ENCODE measurements at regions not wholly inside any gene's neighbourhood (a gene's known extent, or its start where the extent isn't known, plus 50 kb on each side); places are given as distances from the start of the nearest gene placed in this dataset.

GRCh38 chr3:18494251-18494650 is 69.1 kb upstream of the SATB1 start:
- DNase-seq (ENCODE audit: low read depth in 1 of 2, low spot score in 1 of 2): no peak

- no peak for DNase-seq (ENCODE audit: low read depth in 1 of 2, low spot score in 1 of 2)
Measured at GRCh38 chr3:18489939-18490338, 64.8 kb upstream of the SATB1 start.

- no peak for DNase-seq (ENCODE audit: low read depth in 1 of 2, low spot score in 1 of 2)
Measured at GRCh38 chr3:18483226-18483625, 58.1 kb upstream of the SATB1 start.

GRCh38 chr3:18481946-18482548 is 56.9 kb upstream of the SATB1 start:
- DNase-seq (ENCODE audit: low read depth in 1 of 2, low spot score in 1 of 2): no peak

GRCh38 chr3:18477620-18478019 is 52.5 kb upstream of the SATB1 start:
- DNase-seq (ENCODE audit: low read depth in 1 of 2, low spot score in 1 of 2): no peak

Data from activated CD4-positive, alpha-beta T cell treated with anti-CD3 and anti-CD28 coated beads, Interleukin-2, amount 50 U/mL, for 24 hours (primary cell).